ENCODE measurements at regions not wholly inside any gene's neighbourhood (a gene's known extent, or its start where the extent isn't known, plus 50 kb on each side); places are given as distances from the start of the nearest gene placed in this dataset.

DNA sequence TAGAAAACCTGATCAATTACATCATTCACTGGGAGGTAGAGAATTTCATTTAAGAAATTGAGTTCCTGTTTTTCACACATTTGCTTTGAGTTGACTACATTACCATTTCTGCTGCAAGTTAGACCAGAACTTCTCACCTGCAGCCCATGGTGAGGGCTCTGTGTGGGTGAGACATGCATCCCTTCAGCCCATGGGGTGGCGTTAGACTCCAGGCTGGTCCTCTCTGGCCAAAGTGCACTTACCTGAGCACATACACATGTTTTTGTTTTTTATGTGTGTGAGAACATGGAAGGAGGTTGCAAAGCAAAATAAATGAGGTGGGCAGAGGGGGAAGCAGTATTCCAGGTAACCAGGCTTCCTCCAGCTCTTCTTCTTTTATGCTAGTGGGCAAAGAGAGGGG, 470.2 kb downstream of the PMP22 start:
- no peak for TF ChIP-seq ATF2 (CRISPR knock-in tag; IDR thresholded peaks at IDR 0.05)
- TF ChIP-seq U2AF1 (optimal IDR thresholded peaks at IDR 0.05; ENCODE audit: low read depth, low read length) = no peak
- no peak for TF ChIP-seq FOXA3 (CRISPR knock-in tag; IDR thresholded peaks at IDR 0.05)
- no peak for TF ChIP-seq ZFX (CRISPR knock-in tag; IDR thresholded peaks at IDR 0.05; ENCODE audit: low read depth)
- TF ChIP-seq SUZ12 (IDR thresholded peaks at IDR 0.05; ENCODE audit: low read depth, low read length) = no peak
- TF ChIP-seq RAD21 (CRISPR knock-in tag; IDR thresholded peaks at IDR 0.05) = no peak
- no peak for TF ChIP-seq GPBP1L1 (CRISPR knock-in tag; IDR thresholded peaks at IDR 0.05)
- no peak for TF ChIP-seq EP300 (IDR thresholded peaks at IDR 0.05; ENCODE audit: low read depth in 2 of 2, low read length in 2 of 2)
- no peak for TF ChIP-seq EP300 (CRISPR knock-in tag; IDR thresholded peaks at IDR 0.05; ENCODE audit: borderline replicate concordance)

All from HepG2 (cell line).